Adrenal gland (tissue), 5 donors: ENCODE measurements at regions not wholly inside any gene's neighbourhood (a gene's known extent, or its start where the extent isn't known, plus 50 kb on each side); places are given as distances from the start of the nearest gene placed in this dataset.

Source experiments
- CTCF ChIP-seq, 6 experiments: fragments of 450-650 bp in 4 of 6; fragments of 200-600 bp in 2 of 6; sonication (generic) in 1 of 6; IDR thresholded peaks; 1 replicate in 5 of 6; 2 replicates in 1 of 6; pipeline versions ENCODE4 v1.5.1 to v1.8.0; 2016 to 2021; ENCODE audit warnings: antibody characterized with exemption in 6 of 6, mild to moderate bottlenecking in 2 of 6, moderate library complexity in 1 of 6
- POLR2A ChIP-seq, 2 donors: fragments of 450-650 bp; IDR thresholded peaks; one replicate each; pipeline ENCODE4 v1.6.1; 2017; ENCODE audit warnings: antibody characterized with exemption in 2 of 2, mild to moderate bottlenecking in 2 of 2, moderate library complexity in 1 of 2
- donor health status: DM: no; HTN: no; CAD: no.

DNA sequence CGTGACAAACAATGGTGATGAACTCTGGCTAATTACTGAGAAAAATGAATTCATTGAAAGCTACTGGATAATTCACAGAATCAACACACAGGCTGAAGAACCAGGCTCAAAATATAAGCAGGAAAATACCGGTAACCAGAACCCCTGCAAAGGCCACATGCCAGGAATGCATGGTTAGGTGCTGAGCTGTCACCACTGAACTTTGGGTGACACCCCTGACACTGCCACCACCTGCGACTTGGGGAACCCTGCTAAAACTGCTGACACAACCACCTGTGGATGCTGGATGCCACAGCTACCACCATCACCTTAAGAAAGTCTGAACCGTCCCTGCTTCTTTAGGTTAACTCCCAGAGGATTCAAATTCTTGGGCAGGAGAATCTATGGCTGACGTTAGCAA lies 72.0 kb upstream of the NR4A3 start:
- TF ChIP-seq POLR2A (IDR thresholded peaks at IDR 0.05) (no peak), CTCF (IDR thresholded peaks at IDR 0.05) (no peak)
